ENCODE measurements at regions not wholly inside any gene's neighbourhood (a gene's known extent, or its start where the extent isn't known, plus 50 kb on each side); places are given as distances from the start of the nearest gene placed in this dataset.

DNA sequence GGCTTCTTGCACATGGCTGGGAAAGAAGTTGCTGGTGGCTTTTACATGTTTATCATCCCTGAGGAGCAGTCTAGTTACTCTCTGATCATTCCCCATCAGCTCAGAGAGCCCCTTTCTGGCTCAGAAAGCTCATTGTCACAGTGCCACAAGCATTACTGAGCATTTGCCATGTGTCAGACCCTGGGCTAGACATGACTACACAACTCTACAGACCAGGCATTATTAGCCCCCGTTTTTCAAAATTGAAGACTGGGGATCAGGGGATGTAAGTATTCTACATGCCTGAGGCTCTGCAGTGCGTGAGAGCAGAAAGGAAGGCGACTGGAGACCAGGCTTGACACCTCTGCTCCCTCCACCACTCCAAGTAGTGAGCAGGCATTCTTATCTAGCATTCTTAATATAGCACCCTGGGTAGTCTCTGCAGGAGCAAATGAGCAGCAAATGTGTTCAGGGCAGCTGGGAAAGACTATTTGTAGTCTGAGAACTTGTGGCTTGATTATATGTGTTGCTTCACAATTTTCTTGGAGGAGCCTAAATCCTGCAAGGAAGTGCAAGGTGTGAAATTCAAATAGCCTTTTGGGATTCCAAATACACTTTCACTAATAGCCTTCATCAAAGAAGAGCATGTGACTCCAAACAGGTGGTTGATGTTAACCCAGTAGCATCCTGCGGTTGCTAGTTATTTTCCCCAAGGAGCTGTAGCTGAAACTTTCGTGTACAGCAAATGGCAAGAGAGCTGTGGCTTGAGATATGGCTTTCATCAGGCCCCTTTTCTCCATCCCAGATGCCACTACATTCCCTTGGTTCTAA is 143.2 kb downstream of the DDX1 start:
- DNase-seq (ENCODE audit: low read depth, low spot score) = peak; percentile 50

DNA sequence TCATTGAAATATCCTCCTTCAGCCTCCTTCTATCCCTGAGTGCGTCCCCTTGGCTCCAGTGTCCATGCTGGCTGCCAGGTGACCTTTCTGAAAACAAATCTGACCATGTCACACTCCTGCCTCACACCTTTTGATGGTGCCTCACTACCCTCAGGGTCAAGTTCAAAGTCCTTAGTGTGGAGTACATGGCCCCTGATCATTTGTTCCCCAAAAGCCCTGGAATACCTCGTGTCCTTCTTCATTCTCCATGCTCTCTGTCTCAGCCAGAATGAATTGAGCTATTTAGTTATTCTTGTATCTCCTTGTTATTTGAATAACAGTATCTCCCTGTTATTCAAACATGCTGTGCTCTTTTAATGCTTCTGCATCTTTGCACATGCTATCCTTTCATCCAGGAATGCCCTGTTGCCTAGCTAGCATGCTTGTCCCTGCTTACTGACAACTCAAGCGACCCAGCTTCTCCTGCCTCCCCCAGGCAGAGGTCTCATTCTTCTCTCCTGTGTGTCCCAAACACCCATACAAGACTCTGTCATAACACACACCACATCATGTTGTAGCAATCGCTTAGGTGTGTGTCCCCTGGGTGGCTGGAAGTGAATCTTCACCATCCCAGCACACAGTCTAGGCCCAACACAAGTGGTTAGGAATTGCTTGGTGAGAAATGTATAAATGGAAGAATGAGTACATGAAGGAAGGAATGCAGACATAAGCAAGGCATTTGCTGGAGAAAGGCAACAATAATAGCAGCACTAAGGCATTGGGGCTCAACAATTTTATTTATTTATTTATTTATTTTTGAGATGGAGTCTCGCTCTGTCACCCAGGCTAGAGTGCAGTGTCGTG is 144.0 kb downstream of the DDX1 start:
- DNase-seq (ENCODE audit: low read depth, low spot score) = no peak

DNA sequence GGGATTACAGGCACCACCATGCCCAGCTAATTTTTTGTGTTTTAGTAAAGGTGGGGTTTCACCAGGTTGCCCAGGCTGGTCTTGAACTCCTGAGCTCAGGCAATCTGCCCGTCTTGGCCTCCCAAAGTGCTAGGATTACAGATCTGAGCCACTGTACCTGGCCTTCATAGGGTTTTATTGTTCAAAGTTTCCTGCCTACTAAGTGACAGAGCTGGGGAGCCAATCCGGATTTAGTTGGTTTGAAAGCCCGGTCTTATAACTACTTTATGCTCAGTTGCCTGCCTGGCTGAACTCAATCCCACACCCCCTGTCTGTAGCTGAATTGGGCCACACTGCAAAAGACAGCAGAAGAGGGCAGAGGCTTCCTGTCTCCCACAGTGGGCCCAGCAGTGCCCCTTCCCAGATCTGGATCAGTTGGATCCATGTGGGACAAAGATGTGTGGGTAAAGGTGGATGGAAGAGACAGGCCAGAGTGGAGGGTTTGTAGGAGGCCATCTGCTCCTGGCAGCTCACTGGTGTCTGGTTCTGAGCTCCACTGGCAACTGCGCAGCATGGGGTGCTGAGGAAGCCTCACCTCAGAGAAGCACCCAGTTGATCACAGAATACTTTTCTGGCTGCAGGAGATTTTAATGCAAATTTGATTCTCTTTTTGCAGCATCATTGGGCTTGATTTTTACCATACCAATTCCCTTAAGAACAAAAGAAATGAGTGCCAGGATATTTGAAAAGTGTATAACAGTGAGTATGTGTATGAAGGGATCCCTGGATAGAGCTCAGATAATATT is 144.9 kb downstream of the DDX1 start:
- no peak for DNase-seq (ENCODE audit: low read depth, low spot score)

DNA sequence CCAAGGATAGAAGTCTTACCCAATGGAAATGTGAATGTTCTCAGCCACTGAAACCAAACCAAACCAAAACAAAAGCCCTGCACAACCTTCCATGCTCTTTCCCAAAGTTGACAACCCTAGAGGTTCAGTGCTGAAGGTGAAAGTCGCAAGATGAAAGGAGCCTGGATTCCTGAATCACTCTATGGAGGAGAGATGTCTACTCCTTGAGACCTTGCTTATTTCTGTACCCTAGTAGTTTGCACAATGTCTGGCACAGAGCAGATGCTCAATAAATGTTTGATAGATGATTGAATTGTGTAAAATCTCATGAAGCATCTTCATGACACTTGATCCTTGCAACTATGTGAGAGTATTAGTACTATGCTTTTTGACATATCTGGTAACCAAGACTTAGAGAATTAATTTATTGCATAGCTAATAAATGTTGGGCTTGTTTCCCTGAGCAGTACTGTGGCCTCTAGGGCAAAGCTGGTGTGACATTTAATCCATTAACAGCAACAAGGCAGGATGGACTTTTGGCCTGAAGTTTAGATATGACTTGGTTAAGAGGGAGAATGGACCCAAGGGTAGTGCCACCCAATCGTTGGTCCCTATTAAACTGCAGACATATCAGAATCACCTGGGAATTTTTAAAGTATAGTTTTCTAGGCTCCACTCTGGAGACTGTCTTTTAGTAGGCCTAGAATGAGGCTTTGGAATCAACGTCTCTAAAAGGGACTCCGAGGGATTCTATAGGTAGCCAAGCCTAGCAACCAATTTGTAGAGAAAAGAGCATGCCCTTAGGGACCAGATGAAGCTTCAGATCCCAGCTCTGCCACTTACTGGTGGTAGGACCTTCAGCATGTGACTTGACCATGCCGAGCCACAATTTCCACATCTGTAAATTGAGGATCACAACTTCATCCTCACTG is 145.9 kb downstream of the DDX1 start:
- no peak for DNase-seq (ENCODE audit: low read depth, low spot score)

DNA sequence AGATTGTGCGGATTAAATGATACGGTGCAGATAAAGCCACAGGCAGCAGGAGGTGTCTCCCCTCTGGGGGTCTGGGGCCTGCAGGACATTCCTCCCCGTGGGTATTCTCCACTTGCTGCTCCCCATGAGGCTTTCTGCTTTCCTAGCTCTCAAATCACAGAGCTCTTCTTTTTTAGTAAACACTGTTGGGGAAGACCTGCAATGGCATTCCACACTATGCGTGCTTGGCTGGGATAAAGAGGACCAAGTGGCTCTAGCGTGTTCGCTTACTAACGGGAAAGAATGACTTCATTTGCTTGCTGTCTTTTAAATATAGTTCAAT is 146.5 kb downstream of the DDX1 start:
- no peak for DNase-seq (ENCODE audit: low read depth, low spot score)

DNA sequence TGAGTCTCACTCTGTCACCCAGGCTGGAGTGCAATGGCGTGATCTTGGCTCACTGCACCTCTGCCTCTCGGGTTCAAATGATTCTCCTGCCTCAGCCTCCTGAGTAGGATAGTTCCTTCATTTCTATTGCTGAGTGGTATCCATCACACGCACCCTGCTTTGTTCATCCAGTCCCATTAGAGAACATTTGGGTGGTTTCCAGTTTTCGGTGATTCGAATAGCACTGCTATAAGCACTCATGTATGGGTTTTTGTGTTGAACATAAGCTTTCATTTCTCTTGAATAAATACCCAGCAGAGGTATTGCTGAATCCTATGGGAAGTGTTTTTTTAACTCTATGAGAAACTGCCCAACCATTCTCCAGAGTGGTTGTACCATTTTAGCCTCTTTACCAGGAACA is 147.3 kb downstream of the DDX1 start:
- no peak for DNase-seq (ENCODE audit: low read depth, low spot score)

DNA sequence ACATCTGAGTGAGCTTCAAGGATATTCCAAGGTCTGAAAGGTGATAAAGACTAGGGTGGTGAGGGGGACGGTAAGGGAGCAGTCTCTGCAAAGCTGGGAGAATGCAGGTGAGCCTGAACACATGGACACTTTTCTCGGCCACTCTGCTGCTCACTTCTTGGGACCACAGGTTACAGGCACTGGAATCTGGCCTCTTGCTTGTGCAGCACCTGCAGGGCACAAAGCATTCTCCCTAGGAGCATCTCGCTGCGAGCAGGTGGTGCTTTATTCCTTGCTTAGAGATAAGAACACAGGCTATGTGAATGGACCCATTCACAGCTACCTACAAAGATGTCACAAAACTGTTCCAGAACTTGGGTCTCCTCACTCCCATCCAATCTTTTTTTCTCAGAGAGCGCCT is 153.2 kb downstream of the DDX1 start:
- DNase-seq (ENCODE audit: low read depth, low spot score) = no peak

DNA sequence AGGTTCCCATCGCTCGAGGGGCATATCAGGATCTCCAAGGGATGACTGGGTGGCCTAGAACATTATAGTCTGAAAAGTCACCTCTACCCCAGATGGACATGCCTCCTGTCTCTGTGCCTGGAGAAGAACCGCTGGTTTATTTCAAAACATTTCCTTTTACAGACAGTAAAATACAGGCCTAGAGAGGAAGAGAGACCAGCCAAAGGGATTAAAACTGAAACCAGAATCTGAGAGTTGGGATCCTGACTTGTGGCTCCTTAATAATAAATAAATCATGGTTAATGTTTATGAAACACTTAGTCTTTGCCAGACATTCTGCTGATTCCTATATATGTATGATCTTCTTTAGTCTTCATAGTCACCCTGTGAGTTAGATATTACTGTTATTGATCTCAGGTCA is 153.7 kb downstream of the DDX1 start:
- DNase-seq (ENCODE audit: low read depth, low spot score) = no peak

DNA sequence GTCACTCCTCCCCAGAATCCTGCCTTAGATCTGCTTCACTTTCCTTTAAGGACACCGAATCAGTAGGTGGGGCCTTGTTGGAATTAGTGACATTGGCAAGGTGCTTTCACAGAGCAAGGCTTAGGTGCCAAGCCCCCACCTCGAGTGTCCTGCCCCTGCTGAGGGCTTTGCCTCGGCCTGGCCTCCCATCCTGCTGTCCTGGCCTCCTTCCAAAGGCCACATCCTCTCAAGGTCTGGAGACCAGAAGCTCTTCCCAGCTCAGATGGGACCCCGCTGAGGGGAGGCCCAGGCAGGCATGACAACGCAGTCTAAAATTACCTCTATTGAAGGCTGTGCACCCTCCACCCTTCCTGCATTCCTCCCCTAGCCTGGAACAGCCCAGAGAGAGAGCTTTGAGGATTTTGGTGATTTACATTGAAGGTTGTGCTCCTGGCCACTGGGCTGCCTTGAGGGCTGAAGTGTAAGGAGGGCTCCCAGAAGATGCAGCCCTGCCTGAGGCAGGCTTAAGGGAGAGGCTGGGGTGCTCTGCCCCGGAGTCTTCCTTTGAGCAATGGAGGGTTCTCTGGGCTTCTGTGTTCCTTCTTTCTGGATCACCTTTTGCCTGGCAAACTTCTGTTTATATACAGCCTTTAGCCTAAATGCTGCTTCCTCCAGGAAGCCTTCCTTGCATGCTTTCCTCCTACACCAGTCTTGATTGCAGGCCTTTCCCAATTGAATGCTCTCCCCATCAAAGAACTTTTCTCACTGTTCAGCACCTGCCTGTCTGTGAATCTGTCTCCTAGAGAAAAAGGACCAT is 154.4 kb downstream of the DDX1 start:
- peak; percentile 63 for DNase-seq (ENCODE audit: low read depth, low spot score)

DNA sequence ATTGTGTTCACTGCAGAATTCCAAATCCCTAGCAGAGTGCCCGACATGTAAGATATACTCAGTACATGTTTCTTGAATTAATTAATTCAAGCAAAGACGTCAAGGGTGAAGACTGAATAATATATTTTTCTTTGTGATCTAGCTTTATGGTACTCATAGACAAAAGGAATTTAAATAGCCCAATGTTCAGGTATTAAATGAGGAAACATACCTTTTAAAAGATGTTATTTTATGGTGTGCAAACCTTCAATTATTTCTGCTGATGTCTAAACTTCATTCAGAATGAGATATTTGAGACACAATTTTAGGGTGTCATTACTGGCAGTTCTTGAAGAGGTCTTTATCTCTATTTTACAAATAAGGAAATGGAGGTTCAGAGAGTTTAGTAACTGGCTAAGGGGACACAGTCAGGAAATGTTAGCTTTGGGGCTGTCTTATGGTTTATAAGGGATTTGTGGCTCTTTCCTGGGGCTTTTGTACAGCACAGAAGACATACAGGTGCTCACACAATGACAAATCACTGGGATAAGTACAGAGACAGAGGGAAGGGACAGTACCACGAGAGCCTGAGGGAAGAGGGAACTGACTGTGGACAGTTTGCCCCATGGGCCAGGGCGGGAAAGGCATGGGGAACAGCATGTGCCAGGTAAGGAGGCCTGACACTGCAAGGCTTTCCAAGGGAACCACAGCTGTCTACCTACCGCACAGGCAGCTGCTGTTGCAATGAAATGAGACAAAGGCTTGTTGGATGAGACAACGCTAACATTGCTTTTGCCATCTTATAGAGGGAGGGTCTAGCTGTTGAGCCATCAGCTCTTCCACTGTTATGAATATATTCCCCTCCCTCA is 155.3 kb downstream of the DDX1 start:
- no peak for DNase-seq (ENCODE audit: low read depth, low spot score)

DNA sequence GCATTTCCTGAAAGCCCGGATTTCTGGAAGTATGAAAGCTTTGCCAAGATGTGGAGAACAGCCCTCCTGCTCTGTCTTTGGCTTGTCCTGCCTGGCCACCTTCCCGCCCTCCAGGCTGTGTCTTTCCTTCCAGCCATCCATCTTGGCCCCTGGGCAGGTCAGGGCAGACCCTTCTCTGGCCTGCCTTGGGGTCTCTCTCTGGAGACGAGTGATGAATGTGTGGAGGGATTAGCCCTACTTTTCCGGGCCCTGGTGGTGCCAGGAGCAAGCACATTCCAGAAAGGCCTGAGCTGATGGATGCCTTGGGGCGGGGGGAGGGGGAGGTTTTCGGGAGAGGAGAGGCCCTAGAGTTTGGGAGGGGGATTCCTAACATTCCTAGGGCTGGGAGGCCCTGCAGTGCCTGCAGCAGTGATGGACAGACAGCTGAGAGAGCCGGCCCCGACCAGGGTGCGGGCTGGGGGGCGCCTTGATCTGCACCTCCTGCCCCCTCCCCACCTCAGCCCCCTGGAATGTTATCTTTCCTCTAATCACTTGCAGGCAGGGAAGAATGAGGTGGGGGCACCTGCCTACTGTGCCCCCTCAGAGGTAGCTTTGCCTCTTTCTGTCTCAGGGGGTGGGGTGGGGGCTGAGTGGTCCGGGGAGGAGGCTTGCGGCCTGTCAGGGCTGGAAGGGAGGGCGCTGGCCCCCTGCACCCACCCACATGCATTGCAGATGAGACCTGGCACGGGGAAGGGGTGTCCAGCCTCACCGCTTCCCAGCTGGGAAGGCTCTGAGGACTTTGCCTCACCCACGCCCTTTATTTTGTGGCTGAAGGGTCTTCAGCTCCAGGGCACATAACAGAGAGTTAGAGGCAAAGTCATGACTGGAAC is 156.2 kb downstream of the DDX1 start:
- DNase-seq (ENCODE audit: low read depth, low spot score) = peak; percentile 97

DNA sequence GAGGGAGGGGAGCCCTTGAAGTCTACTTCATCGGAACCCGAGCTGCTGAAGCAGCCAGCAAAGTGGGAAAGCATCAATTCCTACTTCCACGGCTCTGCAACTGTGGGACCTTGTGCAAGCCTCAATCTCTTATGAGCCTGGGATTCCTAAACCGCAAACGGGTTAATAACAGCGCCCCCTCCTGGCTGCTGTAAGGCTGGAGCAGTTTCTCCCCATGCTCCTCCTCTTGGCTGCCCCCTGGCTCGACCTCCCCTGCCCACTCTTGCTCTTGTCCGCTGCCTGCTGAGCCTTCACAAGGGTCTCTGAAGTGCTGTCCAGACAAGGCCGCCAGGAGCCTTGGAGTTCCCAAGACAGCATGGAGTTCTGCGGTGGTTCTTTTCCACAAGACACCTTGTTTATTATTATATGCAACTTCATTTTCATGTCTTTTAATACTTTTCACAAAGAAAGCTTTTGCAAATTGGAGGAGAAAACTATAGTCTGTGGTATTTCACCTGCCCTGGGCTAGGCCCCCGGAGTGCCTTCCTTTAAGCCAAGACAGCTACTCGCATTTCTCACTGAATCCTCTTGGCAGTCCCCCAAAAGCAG is 157.2 kb downstream of the DDX1 start:
- DNase-seq (ENCODE audit: low read depth, low spot score) = peak; percentile 93

DNA sequence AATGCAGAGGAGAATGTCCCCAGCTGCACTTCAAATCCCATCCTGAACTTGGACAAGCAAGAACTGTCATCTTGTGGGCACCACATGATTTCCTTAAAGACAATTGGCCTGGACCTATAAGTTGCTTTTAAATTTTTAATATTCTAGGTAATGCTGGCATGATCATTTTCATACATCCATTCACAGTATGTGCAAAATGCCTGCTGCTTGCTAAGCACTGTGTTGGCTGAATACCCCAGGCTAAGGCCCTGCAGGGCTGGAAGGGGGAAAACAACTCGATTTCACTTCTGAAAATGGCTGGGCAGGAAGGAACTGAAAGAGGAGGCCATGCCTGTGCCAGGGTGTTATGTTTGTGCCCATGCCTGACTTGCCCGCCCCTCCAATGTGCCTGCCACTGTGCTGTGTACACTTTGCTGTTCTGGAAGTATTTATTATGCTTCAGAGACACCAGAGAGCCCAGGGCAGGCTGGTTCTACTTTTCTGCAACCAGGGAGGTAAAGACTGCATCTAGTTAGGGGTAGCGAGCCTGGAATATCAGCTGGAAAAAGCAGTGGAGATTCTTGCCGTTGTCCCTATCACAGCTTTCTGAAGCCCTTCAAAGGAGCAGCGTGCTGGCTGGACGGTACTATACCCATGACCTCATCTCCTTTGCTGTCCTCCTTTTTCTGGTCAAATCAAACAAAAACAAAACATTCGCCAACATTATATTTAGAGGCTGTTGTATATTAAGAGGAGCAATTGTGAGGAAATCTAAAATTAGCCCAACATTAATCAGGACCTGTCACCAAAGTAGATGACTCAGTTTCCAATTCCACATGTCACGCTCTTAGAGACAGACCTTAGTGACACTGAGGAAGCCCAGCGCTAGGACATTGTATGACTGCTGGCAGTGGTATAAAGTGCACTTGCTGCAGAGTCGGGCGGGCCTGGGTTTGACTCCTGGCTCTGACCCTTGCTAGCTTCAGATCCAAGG is 158.1 kb downstream of the DDX1 start:
- no peak for DNase-seq (ENCODE audit: low read depth, low spot score)

DNA sequence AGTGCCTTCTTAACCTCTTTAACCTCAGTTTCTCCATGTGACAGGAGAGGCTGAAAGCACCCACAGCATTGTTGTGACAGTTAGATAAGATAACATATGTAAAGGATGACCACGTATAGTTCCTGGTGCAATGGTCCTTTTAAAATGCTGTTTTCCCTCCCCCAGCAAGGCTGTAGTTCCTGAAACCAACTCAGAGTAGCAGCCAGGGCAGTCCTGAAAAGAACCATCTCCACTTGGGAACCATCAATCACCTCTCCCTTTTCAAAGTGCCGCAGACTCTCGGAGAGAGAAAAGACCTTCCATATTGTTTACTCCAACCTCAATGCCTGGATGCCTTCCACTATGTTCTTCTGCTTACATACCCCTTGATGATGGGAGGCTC is 158.8 kb downstream of the DDX1 start:
- no peak for DNase-seq (ENCODE audit: low read depth, low spot score)

DNA sequence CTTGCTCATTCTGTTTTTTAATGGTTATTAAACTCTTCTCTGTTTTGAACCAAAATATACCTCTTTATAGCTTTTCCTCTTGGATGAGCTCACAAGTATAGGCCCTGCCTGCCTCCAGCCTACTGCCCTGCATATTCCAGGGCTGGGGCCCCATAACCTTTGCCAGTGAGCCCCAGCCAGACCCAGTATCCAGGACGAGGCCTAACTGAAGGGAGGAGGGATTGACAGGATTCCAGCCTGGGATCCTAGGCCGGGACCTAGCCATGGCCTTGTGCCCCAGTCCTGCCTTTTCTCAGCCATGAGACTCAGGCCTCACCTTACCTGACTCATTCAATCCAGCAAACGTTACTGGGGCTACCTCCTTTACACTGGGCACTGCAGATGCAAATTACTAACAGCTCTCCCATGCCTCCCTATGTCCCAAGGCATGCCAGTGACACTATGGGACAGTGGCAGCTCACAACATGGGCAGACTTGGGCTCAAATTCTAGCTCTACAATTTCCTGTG is 159.2 kb downstream of the DDX1 start:
- no peak for DNase-seq (ENCODE audit: low read depth, low spot score)

DNA sequence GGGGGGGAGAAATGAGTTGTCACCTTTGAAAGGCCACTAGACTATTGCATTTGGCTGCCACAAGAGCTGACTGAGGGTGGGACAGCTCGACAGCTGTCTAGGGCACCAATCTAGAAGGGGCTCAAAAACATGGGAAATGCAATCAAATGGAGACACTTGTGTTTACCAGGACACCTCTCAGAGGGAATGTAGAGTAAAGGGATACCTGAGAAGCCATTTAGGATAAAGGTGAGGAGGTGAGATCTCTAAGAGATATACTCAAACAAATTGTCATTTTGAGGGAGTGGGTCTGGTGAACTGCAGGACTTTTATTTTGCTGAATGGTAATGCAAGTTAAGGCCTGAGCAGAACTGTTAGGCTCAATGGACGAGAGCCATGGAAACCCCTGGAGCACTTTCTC is 159.8 kb downstream of the DDX1 start:
- DNase-seq (ENCODE audit: low read depth, low spot score) = no peak

Measured in ELF-1 (cell line).